T47D (cell line): ENCODE measurements at regions not wholly inside any gene's neighbourhood (a gene's known extent, or its start where the extent isn't known, plus 50 kb on each side); places are given as distances from the start of the nearest gene placed in this dataset.

Source experiments
- DNase-seq, 2 experiments: peaks; one replicate each; pipeline versions ENCODE4 v3.0.0 to v3.0.0-alpha.2; 2011 to 2012; ENCODE audit warnings: low read depth in 1 of 2, low spot score in 1 of 2
- JUND ChIP-seq: IDR thresholded peaks from 2 replicates; pipeline ENCODE4 v1.6.1; 2012; ENCODE audit warnings: low read depth
- in situ Hi-C: cut with HindIII; loops from 2 replicates; pipeline ENCODE4 v1.10.0; 2016; ENCODE audit warnings: low sequenced_read_pairs, low pct_unique_long_range_greater_than_20kb

DNA sequence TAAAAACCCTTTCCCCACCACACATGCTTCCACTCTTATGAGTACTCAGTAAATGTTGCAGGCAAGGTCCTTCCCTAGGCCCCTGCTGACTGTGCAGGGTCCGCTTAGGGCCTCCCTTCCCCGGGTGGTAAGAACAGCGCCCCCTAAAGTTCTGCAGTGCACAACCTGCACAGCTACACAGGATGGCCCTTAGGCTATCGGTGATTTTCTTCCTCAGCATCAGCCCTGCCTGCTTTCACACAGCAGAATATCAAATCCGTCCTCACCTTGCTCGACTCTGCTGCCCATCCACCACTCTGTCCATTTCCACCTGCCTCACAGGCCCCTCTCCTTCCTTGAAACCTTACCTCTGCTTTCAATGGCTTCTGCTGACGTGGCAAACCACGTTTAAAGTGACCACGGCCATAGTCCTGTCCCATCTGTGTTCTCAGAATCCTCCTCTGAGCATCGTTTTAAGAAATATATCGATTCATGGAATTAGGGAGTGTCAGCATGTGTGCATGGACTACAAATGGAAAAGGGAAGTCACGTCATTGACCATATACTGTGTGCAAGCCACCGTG is 51.4 kb upstream of the TMEM132E start:
- in situ Hi-C loops: no loop called here
- no peak for TF ChIP-seq JUND
- no peak for DNase-seq

DNA sequence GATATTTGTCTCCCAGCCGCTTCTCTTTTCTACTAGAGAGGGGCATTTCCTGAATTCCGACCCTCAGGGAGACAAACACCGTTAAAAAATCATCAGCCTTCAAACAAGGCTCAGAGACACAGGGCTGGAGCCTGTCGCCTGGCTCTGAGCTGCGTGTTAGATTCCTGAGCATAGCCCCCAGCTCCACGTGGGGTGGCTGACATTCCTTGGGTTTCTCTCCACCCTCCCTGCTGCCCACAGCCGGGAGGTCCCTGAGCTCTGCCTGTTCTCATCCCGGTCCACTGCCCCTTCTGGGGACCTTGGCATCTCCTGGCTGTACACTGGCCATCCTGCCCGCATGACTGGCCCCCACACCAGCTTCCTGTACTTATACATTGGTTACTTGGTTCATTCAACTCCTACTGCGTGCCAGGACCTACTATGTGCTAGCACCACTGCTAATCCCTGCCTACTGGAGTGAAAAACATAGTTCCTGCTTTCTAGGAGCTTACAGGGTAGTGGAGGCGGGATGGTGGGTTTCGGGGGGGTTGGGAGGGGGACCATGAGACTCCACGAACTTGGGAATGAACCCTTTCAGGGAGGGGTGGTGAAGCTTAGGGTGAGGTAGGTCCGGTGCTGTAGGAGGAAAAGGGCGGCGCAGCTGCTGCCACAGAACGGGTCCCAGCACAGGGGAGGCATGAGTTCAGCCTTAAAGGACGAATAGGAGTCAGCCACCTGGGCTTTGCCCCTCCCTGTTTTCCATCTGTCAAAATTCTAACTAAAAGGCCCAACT is 52.1 kb upstream of the TMEM132E start:
- no peak for DNase-seq
- in situ Hi-C loops: no loop called here
- TF ChIP-seq JUND: no peak

DNA sequence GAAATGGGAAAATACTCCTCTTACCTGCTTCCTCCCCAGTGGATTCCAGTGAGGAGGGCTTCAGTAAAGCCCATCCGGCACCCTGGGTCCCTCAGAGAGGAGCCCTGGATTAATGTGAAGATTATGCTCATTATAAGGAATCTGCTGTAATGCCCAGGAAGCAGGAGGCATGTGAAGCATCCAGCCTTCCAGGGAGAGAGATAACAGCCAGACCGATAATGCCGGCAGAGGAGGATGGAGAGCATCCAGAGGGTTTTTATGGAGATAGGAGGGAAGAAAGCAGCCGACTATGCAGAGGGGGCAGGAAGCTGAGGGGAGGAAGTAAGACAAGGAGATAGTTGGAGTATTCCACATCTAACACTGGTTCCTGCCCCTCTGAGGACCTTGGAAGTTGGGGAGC is 53.7 kb upstream of the TMEM132E start:
- TF ChIP-seq JUND: no peak
- no peak for DNase-seq
- in situ Hi-C loops: no loop called here

- no peak for DNase-seq
- in situ Hi-C loops: no loop called here
- no peak for TF ChIP-seq JUND
Measured at GRCh38 chr17:34521955-34522354, 57.4 kb upstream of the TMEM132E start.

DNA sequence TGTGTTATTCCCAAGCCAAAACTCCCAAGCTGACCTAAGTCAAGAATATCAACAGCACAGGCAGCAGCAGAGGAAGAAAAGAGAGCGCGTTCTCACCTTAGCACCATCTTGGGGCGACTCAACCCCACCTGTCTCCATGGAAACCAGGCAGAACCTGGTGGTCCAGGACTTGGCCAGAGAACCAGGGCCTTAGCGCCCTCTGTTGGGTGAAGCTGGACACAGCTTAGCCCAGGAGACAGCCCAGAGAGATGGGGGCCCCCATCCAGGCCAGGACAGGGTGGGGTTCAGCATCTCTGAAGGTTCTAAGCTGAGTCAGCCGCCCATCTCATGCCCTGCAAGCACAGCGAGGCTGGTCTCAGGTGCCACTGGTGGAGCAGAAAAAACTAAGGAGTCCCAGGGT is 60.1 kb upstream of the TMEM132E start:
- TF ChIP-seq JUND: no peak
- in situ Hi-C loops: no loop called here
- no peak for DNase-seq

- no peak for DNase-seq
- TF ChIP-seq JUND: no peak
- in situ Hi-C loops: no loop called here
Measured at GRCh38 chr17:34517406-34517805, 62.0 kb upstream of the TMEM132E start.

- TF ChIP-seq JUND: no peak
- DNase-seq: no peak
- in situ Hi-C loops: no loop called here
Measured at GRCh38 chr17:34511931-34512330, 67.5 kb upstream of the TMEM132E start.

DNA sequence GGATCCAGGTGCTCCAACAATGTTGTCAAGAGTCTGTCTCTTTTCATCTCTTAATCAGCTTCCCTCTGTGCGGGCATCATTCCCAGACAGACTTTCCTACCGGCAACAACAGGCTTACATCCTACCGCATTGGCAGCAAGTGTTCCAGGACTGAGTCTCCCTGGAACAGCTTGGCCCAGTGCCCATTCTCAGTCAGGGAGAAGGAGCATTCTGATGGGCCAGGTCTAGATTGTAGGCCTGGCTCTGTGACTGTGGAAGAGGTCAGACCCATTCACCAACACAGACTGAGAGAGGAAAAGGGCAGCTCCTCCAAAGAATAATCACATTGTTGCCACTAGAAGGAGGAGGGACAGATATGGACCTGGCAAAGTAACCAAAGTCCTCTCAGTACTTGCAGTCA is 68.1 kb upstream of the TMEM132E start:
- in situ Hi-C loops: no loop called here
- DNase-seq: no peak
- TF ChIP-seq JUND: no peak

- no peak for TF ChIP-seq JUND
- DNase-seq: no peak
- in situ Hi-C loops: no loop called here
Measured at GRCh38 chr17:34504814-34505484, 74.4 kb upstream of the TMEM132E start.

DNA sequence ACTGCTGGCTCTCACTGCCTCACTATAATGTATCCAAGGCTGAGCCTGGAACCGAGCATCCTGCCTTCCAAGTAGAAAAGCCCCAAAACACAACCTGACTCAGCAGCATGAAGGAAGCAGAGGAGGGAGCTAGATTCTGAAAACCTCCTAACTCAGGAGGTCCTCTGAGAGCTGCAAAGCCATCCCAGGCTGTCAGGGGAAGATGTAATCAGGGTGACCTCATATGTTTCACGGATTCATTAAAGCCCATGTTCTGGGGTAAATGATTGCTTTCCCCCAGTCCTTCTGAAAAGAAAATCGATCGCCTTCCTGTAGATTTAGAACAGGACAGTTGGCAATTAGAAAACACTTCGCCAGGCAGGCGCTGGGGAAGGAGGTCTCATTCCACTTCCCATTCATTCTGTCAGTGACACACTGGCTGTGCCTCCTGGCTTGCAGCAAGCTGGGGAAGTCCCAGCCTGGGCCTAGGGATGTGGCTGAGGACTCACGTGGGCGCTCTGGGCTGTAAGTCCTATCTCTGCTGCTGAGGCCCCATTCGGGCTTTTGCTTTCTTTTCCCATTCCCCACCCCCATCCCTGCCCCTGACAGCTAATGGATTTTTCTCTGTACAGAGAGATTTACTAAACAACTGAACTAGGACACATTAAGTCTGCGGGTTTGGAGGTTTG is 75.7 kb upstream of the TMEM132E start:
- no peak for TF ChIP-seq JUND
- in situ Hi-C loops: no loop called here
- no peak for DNase-seq

GRCh38 chr17:34502426-34502825 is 77.0 kb upstream of the TMEM132E start:
- DNase-seq: no peak
- TF ChIP-seq JUND: no peak
- in situ Hi-C loops: no loop called here

- no peak for TF ChIP-seq JUND
- DNase-seq: peak; percentile 21 to 76
- in situ Hi-C loops: no loop called here
Measured at GRCh38 chr17:34499576-34499975, 79.8 kb upstream of the TMEM132E start.

DNA sequence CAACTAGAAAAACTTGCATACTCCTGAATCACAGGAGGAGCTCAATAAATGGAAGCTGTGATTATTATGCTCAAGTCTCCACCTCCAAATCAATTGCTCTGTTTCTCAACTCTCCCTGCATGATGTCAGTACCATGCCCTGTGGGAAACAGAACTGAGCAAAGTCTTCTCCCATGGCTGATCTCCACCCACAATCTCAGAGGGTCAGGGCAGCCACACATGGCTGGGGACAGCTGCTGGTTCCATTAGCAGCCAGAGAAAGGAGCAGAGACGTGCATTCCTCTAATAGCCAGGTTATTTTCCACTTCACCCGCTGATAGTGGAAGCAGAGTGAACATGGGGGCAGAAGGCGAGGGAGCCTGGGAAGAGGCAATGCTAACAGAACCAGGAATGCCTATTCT is 85.5 kb upstream of the TMEM132E start:
- no peak for TF ChIP-seq JUND
- in situ Hi-C loops: no loop called here
- DNase-seq: no peak
